ENCODE measurements at regions not wholly inside any gene's neighbourhood (a gene's known extent, or its start where the extent isn't known, plus 50 kb on each side); places are given as distances from the start of the nearest gene placed in this dataset.

- ChIA-PET POLR2A (ENCODE audit: unreplicated experiment) (no interaction called here), CTCF (no interaction called here)
- intact Hi-C loops (cut with micrococcal nuclease) = loop anchor here (10.0 kb wide), 1 partner anchor 249 kb away; no protein-coding TSS in a partner anchor
- no peaks in the 10 kb centered on the region for H3K9me1 ChIP-seq (ENCODE audit: insufficient read depth, low read length)
- H3K79me1 ChIP-seq (ENCODE audit: low read depth in 1 of 2, low read length in 2 of 2) = no peaks in the 10 kb centered on the region
- no peak overlapping the region for H3K14ac ChIP-seq (replicated peaks; ENCODE audit: low read depth, low read length)
- ATAC-seq (ENCODE audit: low read depth) (no peak), DNase-seq (no peak)
- H4K5ac ChIP-seq (ENCODE audit: low read depth, low read length) = no peak overlapping the region
- no peak overlapping the region for H2BK20ac ChIP-seq (ENCODE audit: low read depth, low read length)
- H2AK5ac ChIP-seq (ENCODE audit: low read depth, low read length) = no peak overlapping the region
- no peak overlapping the region for H3K9ac ChIP-seq (ENCODE audit: low read depth, low read length)
- no peak overlapping the region for H3K56ac ChIP-seq (ENCODE audit: extremely low read depth, insufficient read depth, low read length)
- TF ChIP-seq CHD1 (IDR thresholded peaks at IDR 0.05; ENCODE audit: low read depth, low read length) (no peak), CTCF (conservative IDR thresholded peaks at IDR 0.05; ENCODE audit: low read depth, low read length) (no peak), USF2 (IDR thresholded peaks at IDR 0.05; ENCODE audit: low read depth, low read length) (no peak), MXI1 (IDR thresholded peaks at IDR 0.05; ENCODE audit: borderline replicate concordance, low read depth, low read length) (no peak), RFX5 (IDR thresholded peaks at IDR 0.05; ENCODE audit: low read depth, low read length) (no peak), ELK1 (IDR thresholded peaks at IDR 0.05; ENCODE audit: borderline replicate concordance, low read depth, low read length) (no peak), RCOR1 (IDR thresholded peaks at IDR 0.05; ENCODE audit: insufficient replicate concordance, low read length) (no peak), MAFK (IDR thresholded peaks at IDR 0.05; ENCODE audit: low read depth, low read length) (no peak), MAZ (IDR thresholded peaks at IDR 0.05; ENCODE audit: borderline replicate concordance, low read depth, low read length) (no peak), BHLHE40 (IDR thresholded peaks at IDR 0.05; ENCODE audit: low read depth, low read length) (no peak), FOS (IDR thresholded peaks at IDR 0.05; ENCODE audit: low read depth, low read length) (no peak)
- H2AFZ ChIP-seq (replicated peaks; ENCODE audit: low read length, poor library complexity) = no peak overlapping the region
- in situ Hi-C loops (cut with MboI; ENCODE audit: low sequenced_read_pairs) = no loop called here
- H4K8ac ChIP-seq (ENCODE audit: low read depth in 2 of 2, low read length in 2 of 2) = no peak overlapping the region
- H3K4me3 ChIP-seq (ENCODE audit: insufficient read depth, low read depth, low read length) = no peak overlapping the region
- no peak overlapping the region for H4K91ac ChIP-seq (ENCODE audit: insufficient read depth, low read depth, low read length)
- H3K4me2 ChIP-seq (ENCODE audit: low read depth, low read length) = no peak overlapping the region
- BruUV-seq (replicated peaks) = no TSS peak
- no peaks in the 10 kb centered on the region for H4K20me1 ChIP-seq (ENCODE audit: insufficient read depth, low read length)
- WGBS, 2 experiments (ENCODE audit: extremely low coverage in 2 of 2, insufficient read length in 1 of 2) = no CpG with 5 or more reads among the region's 2 CpGs
- no peaks in the 10 kb centered on the region for H3K27me3 ChIP-seq (ENCODE audit: control insufficient read depth, insufficient read depth, low read length)
- no peaks in the 10 kb centered on the region for H3K9me3 ChIP-seq (ENCODE audit: control insufficient read depth, insufficient read depth, low read length)
- no peak overlapping the region for H3K18ac ChIP-seq (ENCODE audit: low read depth, low read length)
- no peak overlapping the region for H2BK5ac ChIP-seq (ENCODE audit: low read depth, low read length, poor library complexity, severe bottlenecking)
- H3K27ac ChIP-seq (ENCODE audit: insufficient read depth, low read length) = no peak overlapping the region
- dilution Hi-C loops (cut with HindIII; ENCODE audit: low sequenced_read_pairs, unreplicated experiment) = no loop called here
- H2AK9ac ChIP-seq (replicated peaks; ENCODE audit: low read depth, low read length, poor library complexity) = no peak overlapping the region
- no peaks in the 10 kb centered on the region for H3K4me1 ChIP-seq (ENCODE audit: control insufficient read depth, insufficient read depth, low read length)
- H3K36me3 ChIP-seq (ENCODE audit: control insufficient read depth, insufficient read depth, low read length) = no peaks in the 10 kb centered on the region
- H2BK15ac ChIP-seq (ENCODE audit: low read depth, low read length) = no peak overlapping the region
- no peak overlapping the region for H2BK120ac ChIP-seq (ENCODE audit: low read depth, low read length)
- no peak overlapping the region for H3K4ac ChIP-seq (ENCODE audit: low read depth, low read length)
- no peak overlapping the region for H3K23ac ChIP-seq (ENCODE audit: low read depth, low read length)
Measured at GRCh38 chr14:26735811-26736210, 138.0 kb upstream of the NOVA1 start.

Data from IMR-90 (cell line).